Fibroblast of skin of right biceps (primary cell): ENCODE measurements at regions not wholly inside any gene's neighbourhood (a gene's known extent, or its start where the extent isn't known, plus 50 kb on each side); places are given as distances from the start of the nearest gene placed in this dataset.
"Not testable (repeated sequence)": the region's sequence is repeated elsewhere in the genome, so short reads cannot be mapped to it uniquely, and the experiment has no call there.

Experiments used
- DNase-seq: peaks from one replicate; pipeline ENCODE4 v3.0.0-alpha.2; 2013

DNA sequence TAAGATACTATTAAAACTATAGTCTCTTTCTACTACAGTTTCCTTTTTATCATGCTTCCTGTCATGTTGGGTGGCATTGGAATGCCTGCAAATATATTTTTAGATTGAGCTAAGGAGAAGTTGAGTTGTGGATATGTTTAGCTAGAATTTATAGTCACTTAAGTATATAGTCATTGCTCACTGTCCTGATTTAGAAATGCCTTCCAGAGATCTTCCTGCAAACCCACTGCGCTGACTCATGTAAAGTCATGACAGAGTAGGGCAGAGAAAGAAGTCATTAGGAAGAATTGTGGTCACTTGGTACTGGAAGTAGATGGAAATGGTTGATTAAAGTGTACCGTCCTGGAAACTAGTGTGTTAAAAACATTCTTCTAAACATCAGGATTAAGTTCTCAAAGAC is 490.3 kb upstream of the PABPC4L start:
- DNase-seq = peak; percentile 48

DNA sequence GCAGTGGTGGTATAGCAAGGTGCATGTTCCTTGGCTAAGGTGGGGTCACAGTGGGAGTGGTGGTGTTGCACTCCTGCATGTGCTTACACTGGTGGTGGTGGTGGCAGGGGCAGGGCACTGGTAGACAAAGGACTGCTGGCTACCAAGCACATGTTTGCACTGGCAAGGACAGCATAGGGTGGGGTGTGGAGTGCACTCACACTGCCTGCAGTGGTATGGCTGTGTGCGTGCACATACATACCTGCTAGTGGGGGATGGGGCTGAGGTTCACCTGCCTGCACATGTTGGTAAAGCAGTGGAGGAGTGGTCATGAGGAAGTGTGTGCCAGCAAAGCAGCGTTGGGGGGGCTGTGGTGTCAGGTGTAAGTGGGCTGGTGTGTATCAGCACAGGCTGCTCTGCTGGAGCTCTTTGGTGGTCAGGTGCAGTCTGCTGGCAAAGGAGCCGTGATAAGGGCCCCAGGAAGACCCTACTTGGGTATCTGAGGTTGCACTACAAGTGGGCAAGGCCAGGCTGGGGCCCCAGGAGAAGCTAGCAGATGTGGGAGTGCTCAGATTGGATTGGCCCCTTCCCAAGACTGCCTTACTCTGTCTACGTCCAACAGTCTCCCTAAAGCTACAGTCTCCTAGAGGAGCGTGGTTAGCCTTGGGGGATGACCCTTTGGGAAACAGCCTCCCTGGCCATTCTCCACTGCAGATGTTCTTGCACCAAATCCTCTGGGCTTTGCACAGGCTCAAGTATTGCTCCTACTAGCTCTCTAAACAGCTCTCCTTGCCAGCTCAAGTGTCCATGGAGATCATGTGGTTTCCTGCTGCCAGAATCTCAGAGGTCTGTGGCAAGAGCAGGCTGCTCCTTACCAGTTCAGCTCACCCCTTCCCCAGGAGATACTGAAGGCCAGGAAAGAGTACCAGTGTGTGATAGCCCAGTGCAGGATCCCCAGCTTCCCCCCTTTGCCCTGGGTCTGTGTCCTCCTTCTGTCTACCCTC is 486.3 kb upstream of the PABPC4L start:
- no peak for DNase-seq

DNA sequence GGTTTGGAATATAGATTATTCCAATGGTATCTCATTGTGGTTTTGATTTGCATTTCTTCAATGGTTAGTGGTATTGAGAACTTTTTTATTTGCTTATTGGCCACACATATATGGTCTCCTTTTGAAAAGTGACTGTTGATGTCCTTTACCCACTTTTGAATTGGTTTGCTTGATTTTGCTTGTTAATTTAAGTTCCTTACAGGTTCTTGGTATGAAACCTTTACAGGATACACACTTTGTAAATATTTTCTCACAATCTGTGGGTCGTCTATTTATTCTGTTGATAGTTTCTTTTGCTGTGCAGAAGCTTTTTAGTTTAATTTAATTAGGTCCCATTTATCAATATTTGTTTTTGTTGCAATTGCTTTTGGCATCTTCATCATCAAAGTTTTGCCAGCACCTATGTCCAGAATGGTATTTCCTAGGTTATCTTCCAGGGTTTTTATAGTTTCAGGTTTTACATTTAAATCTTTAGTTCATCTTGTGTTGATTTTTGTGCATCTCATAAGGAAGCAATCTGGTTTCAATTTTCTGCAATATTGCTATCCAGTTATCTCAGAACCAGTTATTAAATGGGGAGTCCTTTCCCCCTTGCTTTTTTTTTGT is 475.7 kb upstream of the PABPC4L start:
- no peak for DNase-seq

DNA sequence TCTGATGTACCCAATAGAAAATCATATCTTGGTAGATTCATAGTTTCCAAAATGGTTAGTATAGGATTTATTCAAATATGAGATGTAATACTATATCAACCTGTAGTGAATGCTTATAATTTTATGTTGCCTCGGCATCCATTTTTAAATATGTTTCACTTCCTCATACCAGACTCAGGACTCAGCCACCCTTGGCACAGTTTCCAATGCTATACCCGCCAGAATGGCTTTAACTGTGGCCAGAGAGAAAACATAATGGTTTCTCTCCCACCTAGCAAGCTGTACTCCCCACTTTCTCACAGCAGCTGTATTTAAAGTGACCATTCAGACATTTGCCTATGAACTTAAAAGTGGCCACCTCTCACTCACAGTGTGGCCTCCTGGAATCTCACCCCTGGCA is 466.6 kb upstream of the PABPC4L start:
- no peak for DNase-seq

DNA sequence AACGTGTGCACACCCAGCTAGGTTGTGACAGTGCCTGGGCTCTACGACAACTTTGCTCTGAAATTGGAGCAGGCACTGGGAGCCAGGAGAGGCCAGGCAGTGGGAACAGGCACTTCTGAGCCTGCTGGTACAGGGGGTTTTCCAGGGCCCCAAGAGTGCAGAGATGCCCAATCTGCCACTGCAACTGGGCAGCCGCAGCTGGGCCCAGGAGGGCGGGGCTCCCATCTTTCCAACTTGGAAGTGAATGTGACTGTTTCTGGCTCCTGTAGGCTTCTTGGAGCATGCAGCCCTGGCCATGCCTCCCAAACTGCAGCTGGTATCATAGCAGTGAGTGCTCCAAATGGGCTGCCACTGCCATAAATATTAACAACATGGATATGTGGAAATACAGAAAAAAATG is 465.1 kb upstream of the PABPC4L start:
- DNase-seq = no peak

DNA sequence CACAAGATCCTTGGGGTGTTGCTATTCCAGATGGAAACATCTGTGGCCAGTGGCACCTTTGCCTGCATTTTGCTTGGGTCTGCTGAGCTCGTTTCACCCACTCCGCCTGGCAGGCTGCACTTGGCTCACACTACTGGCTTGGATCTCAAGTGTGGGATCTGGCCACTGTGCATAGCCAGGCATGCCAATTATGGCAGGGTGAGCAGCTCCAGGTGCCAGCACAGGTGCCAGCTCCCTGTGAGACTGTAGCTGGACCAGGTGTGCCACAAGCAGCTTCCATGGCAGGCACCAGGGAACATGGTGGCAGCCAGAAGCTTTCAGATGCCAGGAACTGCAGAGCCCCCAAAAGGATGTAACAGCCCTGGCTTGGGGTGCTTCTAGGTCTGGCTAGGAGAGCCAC is 463.8 kb upstream of the PABPC4L start:
- DNase-seq = no peak

DNA sequence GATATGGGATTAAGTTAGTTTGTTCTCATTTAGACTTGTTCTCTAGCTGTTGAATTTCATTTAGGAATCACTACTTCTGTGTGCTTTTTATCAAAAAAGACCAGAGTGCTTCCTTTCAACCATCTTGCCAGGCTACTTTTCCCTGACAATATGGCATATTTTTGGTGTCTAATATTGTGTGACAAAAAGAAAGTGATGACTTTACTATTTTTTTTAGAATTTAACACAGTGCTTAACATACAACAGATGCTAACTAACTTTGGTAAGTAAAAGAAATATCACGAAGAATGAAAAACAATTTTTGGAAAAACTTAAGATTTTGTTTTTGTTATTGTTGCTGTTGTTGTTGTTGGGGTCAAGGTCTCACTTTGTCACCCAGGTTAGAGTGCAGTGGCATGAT is 462.2 kb upstream of the PABPC4L start:
- DNase-seq = no peak

DNA sequence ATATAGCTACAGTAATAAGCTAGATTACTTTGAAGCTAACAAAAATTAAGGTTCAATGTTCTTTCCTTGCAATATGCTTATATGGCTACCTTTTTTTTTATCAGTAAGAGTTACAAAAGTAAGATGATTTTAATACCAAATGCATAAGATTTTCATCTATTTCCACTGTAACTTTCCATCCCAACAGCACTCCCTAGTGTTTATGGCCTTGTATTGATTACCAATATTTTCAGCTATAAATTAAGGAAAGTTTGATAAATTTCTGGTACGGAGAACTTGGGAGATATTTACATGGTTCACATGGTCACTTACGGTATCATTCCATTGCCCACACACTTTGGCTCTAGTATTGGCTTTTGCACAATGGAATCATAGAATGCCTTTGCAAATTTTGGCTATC is 448.9 kb upstream of the PABPC4L start:
- DNase-seq = no peak

DNA sequence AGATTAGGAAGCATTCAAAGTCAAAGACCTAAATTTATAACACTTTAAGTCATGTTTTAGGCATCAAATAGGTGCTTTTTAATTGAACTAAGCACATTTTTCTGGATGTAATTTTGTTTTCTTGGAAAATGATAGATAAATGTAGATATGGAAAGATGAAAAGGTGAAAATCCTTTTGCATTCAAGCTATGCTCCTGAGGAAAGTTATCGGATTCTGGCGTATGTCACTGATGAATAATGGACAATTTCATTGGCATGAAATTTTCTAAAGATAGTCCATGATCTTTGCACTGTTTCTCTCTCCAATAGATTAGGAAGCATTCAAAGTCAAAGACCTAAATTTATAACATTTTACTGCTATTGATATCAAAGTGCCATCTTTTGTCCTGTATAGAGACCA is 444.2 kb upstream of the PABPC4L start:
- DNase-seq = no peak

DNA sequence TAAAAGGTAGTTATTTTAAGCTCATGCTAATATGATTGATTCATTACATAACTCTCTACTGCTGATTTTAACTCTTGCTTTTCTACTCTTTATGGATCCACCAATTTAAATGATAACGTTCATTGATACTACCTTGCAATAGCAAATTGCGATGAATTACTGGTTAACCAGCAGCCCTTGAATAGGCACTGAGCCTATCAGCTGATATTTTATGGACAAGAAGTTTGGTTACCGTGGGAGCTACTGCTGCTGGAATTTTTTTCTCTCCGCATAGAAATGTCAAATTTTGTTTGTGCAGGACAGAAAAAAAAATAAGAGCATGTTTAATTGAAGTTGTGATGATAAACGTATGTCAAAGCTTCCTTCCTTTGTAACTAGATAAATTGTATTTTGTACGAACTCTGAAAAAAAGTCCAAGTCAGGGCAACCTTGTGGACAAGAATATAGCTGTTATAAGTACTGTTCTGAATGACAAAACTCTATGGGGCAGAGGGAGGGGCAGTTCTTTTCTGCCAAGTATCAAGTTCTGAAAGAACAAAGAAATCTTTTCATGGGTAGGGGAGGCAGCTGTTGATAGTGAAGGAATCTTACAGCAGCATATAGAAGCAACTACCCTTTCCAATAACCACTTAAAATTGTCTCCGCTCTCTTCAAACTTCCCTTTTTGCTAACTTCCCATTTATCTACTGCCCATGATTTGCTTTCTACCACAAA is 434.9 kb upstream of the PABPC4L start:
- no peak for DNase-seq

DNA sequence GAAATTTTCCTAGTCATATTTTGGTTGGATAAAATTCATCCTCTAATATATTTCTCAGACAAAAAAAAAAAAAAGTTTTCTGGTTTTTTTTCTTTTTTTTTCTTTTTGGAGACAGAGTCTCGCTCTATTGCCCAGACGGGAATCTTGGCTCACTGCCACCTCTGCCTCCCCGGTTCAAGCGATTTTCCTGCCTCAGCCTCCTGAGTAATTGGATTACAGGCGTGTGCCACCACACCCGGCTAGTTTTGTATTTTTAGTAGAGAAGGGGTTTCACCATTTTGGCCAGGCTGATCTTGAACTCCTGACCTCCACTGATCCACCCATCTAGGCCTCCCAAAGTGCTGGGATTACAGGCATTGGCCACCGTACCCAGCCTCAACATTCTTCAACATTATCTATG is 432.7 kb upstream of the PABPC4L start:
- no peak for DNase-seq

DNA sequence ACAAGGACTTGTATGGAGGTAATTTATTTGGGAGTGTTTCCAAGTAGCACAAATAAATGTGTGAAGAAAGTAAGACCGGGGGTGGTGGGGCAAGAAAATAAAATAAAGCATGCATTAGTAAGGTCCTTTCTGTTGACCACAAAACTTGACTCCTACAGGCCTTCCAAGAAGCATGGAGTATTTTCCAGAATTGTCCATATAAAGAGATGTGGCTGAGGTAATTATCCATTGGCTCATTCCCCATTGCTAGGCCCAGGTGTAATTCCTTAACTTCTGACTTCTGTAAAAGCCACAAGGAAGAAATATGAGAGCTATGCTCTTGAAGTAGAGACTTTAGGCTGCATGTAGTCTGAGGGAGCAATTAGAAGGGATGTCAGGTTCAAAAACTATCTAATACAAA is 430.5 kb upstream of the PABPC4L start:
- no peak for DNase-seq

DNA sequence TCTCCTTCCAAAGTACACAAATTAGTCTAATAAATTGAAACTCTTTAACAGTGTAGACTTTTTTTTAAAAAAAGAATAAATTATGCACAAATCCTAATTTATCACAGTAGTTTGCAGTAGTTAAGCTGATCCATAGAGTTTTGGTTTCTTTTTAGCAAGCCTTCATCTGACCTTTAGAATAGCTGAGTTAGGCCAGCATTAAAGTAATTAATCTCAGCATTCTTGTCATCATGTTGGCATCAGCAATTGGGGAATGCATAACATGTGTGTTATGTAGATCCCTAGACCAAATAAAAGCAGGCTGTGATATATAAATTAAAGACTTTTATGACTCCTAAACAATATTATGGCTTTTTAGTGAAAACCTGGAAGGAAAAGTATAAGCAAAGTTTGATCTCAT is 426.5 kb upstream of the PABPC4L start:
- peak; percentile 38 for DNase-seq

DNA sequence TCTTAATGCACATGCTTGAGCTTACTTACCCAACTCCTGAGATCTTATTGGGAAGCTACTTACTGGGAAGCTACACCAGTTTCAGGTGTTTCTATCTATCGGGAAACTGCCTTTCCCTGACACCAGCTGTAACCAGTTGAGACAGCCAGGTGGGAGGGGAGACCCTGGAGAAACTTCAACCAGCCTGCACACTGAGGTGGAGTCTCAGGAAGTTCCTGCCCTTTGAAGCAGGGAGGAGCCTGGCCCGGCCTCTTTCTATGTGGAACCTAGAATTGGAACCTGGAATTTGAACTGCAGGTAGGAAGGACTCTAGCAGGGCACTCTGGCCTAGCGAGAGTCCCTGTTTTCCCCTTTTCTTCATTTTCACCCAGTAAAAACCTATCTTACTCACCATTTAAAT is 425.8 kb upstream of the PABPC4L start:
- no peak for DNase-seq

DNA sequence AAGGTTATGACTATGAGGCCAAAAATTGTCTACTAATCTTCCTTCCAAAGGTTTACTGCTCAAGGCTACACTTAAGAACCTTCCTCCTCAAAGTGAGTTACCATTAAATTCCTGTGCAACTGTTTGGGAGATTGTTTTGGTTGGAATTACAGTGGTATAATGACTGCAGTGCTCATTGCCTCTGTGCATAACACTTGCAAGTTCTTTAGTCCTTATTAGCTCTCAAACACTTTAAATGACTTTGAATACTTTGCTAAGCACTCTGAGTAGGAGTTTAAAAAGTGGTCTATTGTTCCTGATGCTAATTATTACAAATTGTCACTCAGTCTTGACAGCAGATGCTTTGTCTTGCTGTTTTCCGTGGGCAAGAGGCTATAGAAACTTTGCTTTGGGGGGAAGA is 422.8 kb upstream of the PABPC4L start:
- no peak for DNase-seq

DNA sequence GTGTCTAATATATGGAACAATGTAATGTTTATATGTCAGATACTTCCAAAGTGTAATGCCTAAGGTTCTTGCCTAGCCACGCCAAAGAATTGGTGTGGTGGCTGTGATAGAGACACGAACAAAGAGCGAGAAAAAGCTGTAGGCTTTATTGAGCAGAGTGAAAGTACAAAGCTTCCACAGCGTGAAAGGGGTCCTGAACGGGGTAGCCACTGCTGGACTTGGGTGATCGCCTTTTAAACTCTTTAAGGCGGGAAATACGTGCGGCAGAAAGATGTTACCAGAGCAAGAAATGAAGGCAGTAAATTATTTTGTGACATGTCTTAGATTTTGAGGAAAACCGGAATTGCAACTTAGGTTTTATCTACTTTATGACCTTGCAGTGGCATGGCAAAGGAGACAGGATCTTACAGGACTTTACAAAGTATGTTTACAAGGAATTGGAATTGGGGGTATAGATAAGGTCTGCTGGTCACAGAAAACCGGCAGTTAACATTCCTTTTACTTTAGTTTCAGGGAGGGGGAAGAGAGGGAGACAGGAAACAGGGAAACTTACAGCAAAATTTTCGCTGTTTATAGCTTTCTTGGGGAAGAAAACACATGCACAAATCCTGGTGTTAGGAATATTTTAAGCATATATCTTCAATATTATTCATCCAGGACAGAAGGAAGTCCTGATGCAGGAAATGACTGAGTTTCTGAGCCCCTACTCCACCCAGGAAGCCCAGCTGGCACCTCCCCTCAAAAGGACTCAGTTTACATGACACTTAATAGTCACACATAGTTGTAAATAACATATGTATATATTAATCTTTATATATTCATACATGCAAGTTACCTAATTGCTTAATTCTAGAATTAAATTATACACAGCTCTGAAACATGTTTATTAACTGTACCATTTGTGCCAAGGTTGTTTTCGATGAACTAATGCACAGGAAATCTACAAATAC is 421.3 kb upstream of the PABPC4L start:
- not testable (repeated sequence) for DNase-seq

DNA sequence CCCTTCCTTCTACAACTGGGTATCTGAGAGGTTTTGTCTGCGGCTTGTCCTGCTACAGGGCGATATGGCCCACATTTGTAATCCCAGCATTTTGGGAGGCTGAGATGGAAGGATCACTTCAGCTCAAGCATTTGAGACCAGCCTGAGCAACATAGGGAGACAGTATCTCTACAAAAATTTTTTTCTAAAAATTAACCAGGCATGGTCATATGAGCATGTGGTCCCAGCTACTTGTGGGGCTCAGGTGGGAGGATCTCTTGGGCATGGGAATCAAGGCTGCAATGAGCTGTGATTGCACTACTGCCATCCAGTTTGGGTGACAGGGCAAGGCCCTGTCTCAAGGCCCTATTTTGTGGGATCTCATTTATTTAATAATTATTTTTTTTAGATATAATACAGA is 420.6 kb upstream of the PABPC4L start:
- DNase-seq = no peak

DNA sequence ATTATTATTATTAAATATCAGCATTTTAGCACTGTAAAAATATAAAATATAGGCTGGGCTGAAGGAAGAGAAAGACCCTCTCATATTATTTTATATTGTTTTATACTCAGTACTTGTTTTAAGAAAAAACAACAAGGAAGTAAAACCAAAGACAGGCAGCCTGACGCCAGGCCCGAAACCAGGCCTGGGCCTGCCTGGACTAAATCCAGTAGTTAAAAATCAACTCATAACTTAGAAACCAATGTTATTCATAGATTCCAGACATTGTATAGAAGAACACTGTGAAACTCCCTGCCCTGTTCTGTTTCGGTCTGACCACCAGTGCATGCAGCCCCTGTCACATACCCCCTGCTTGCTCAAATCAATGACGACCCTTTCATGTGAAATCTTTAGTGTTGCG is 420.1 kb upstream of the PABPC4L start:
- not testable (repeated sequence) for DNase-seq

DNA sequence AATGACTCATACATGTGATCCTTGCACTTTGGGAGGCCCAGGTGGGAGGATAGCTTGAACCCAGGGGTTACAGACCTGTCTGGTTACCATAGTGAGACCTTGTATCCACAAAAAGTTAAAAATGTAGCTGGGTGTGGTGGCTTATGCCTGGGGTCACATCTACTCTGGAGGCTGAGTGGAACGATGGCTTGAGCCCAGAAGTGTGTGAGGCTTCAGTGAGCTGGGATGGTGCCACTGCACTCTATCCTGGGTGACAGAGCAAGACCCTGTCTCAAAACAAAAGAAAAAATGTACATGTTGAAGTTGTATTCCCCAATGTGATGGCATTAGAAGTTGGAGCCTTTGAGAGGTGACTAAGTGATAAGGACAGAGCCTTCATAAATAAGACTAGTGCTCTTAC is 409.4 kb upstream of the PABPC4L start:
- no peak for DNase-seq

DNA sequence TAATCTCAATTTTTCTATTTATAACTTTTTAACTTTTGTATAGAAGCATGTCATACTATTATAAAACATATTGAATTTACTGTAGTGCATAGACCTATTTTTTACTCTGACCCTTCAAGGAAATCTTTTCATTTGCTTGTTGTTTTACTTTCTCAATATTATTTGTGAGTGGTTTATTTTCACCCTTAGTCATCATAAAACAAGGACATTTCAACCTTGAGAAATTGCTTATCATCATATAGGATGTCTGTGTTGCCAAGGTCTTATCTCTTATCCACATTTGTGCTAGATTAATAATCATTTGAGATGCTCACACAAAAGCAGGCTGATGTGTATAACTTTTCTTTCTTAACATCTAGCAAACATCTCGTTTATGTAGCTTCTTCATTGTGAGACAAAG is 408.6 kb upstream of the PABPC4L start:
- DNase-seq = no peak

DNA sequence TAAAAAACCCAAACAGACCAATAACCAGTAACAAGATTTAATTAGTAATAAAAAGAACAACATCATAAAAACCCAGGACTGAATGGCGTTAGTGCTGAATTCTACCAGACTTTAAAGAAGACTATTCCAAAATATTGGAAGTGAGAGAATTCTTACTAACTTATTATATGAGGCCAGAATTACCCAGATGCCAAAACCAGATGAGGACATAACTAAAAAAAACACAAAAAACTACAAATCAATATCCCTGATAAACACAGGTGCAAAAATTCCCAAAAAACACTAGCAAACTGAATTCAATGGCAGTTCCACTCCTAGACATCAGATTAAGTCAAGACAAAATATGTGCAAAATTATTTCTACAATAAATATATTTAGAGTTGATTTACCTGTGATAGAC is 400.1 kb upstream of the PABPC4L start:
- DNase-seq = no peak

DNA sequence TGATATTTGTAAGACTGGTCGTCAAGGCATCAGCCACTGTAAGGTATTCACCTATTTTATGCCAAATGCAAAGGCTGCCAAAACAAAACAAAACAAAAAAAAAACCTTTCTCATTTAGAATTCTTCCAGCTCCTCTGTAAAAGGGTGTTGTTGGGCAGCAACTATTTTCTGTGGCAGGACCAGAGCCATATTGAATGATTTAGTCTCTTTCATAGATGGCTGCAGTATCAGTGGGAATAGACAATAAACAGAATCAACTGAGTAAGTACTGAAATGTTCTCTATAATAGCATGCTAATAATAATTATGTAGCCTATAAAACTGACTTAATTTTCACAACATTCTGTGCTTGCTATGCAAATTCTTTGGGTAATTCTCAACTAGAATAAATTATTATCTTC is 389.7 kb upstream of the PABPC4L start:
- no peak for DNase-seq

DNA sequence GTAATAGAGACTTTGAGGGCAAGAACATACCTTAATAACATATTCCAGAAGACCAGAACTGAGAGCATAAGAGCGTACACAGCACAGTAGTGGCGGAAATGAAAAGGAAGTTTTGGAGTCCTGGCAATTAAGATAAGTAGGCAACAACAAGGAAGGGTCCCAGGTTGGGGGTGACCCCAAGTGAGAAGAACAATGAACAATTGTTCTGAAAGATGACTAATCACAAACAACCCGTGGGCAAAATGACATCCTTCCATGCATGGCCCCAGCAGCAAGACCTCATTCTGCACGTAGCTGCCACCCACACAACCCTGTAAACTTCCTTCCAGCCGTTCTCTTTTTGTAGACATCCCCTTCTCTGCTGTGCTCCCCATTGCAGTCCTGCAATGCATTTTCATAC is 384.4 kb upstream of the PABPC4L start:
- DNase-seq = no peak
